IMR-90 (cell line): ENCODE measurements at regions not wholly inside any gene's neighbourhood (a gene's known extent, or its start where the extent isn't known, plus 50 kb on each side); places are given as distances from the start of the nearest gene placed in this dataset.

Source experiments
- ATAC-seq: fragments of 200-7000 bp; cut with Tn5 transposase; 2 replicates; pipeline ENCODE4 v1.9.1; 2020; ENCODE audit warnings: low read depth, mild to moderate bottlenecking, moderate library complexity
- BruUV-seq: library from RNA; stranded (reverse); fragments of 400-500 nt; replicated peaks from 2 replicates; lab custom pipeline; 2021; lab: Mats Ljungman, UMichigan
- CTCF ChIA-PET: fragments of 300-600 bp; formaldehyde crosslinking; extraction: SDS; loops from one replicate; lab custom pipeline; 2021; ENCODE audit warnings: antibody characterized with exemption; lab: Yijun Ruan, JAX
- POLR2A ChIA-PET: fragments of 300-600 bp; sonication (Branson Sonifier 250); formaldehyde crosslinking; loops from one replicate; lab custom pipeline; 2022; ENCODE audit warnings: antibody characterized with exemption; ENCODE audit not compliant: unreplicated experiment; lab: Charles Lee
- DNase-seq: peaks from one replicate; pipeline ENCODE4 v3.0.0; 2013
- H2AFZ ChIP-seq: replicated peaks from 2 replicates; pipeline ENCODE3; 2013; ENCODE audit warnings: low read length, mild to moderate bottlenecking; ENCODE audit not compliant: poor library complexity
- H2AK5ac ChIP-seq: 2 replicates; pipeline ENCODE4 v1.6.1; 2013; ENCODE audit warnings: low read depth, low read length, inconsistent platforms
- H2AK9ac ChIP-seq: replicated peaks from 2 replicates; pipeline ENCODE3; 2013; ENCODE audit warnings: mild to moderate bottlenecking, low read depth, low read length, moderate library complexity; ENCODE audit not compliant: poor library complexity
- H2BK120ac ChIP-seq: 2 replicates; pipeline ENCODE4 v1.6.1; 2013; ENCODE audit warnings: low read depth, low read length, inconsistent platforms
- H2BK15ac ChIP-seq: 3 replicates; pipeline ENCODE4 v1.6.1; 2013; ENCODE audit warnings: low read depth, low read length, inconsistent platforms
- H2BK20ac ChIP-seq: 2 replicates; pipeline ENCODE4 v1.6.1; 2013; ENCODE audit warnings: low read depth, mild to moderate bottlenecking, inconsistent platforms, low read length, moderate library complexity
- H2BK5ac ChIP-seq: 2 replicates; pipeline ENCODE4 v1.6.1; 2013; ENCODE audit warnings: mild to moderate bottlenecking, low read depth, low read length, inconsistent platforms; ENCODE audit not compliant: poor library complexity, severe bottlenecking
- H3K14ac ChIP-seq: replicated peaks from 2 replicates; pipeline ENCODE4 v1.6.1; 2013; ENCODE audit warnings: low read depth, low read length, inconsistent platforms
- H3K18ac ChIP-seq: 2 replicates; pipeline ENCODE4 v1.6.1; 2013; ENCODE audit warnings: low read depth, low read length, control low read depth
- H3K23ac ChIP-seq: 2 replicates; pipeline ENCODE4 v1.6.1; 2013; ENCODE audit warnings: low read depth, low read length, inconsistent platforms
- H3K27ac ChIP-seq: 2 replicates; pipeline ENCODE4 v1.5.1; 2013; ENCODE audit warnings: mild to moderate bottlenecking, control low read depth, low read length; ENCODE audit not compliant: insufficient read depth
- H3K27me3 ChIP-seq: 2 replicates; pipeline ENCODE4 v1.6.1; 2013; ENCODE audit warnings: low read length; ENCODE audit not compliant: control insufficient read depth, insufficient read depth
- H3K36me3 ChIP-seq: 2 replicates; pipeline ENCODE4 v1.6.1; 2013; ENCODE audit warnings: low read length, mixed read lengths; ENCODE audit not compliant: control insufficient read depth, insufficient read depth
- H3K4ac ChIP-seq: 2 replicates; pipeline ENCODE4 v1.6.1; 2013; ENCODE audit warnings: low read depth, low read length, inconsistent platforms
- H3K4me1 ChIP-seq: 2 replicates; pipeline ENCODE4 v1.6.1; 2013; ENCODE audit warnings: low read length, mixed read lengths; ENCODE audit not compliant: control insufficient read depth, insufficient read depth
- H3K4me2 ChIP-seq: 2 replicates; pipeline ENCODE4 v1.6.1; 2013; ENCODE audit warnings: low read depth, mild to moderate bottlenecking, control low read depth, low read length, moderate library complexity
- H3K4me3 ChIP-seq: 2 replicates; pipeline ENCODE4 v1.5.1; 2013; ENCODE audit warnings: low read depth, mild to moderate bottlenecking, control low read depth, low read length, moderate library complexity; ENCODE audit not compliant: insufficient read depth
- H3K56ac ChIP-seq: 2 replicates; pipeline ENCODE4 v1.6.1; 2013; ENCODE audit warnings: low read length, inconsistent platforms; ENCODE audit not compliant: insufficient read depth; ENCODE audit errors: extremely low read depth
- H3K79me1 ChIP-seq, 2 experiments: 2 replicates each; pipeline ENCODE4 v1.6.1; 2013; ENCODE audit warnings: low read length in 2 of 2, inconsistent platforms in 1 of 2, low read depth in 1 of 2
- H3K9ac ChIP-seq: 2 replicates; pipeline ENCODE4 v1.6.1; 2013; ENCODE audit warnings: low read depth, low read length, control low read depth
- H3K9me1 ChIP-seq: 2 replicates; pipeline ENCODE4 v1.6.1; 2013; ENCODE audit warnings: low read length, inconsistent platforms; ENCODE audit not compliant: insufficient read depth
- H3K9me3 ChIP-seq: 2 replicates; pipeline ENCODE4 v1.6.1; 2013; ENCODE audit warnings: low read length; ENCODE audit not compliant: control insufficient read depth, insufficient read depth
- H4K20me1 ChIP-seq: 2 replicates; pipeline ENCODE4 v1.6.1; 2013; ENCODE audit warnings: low read length, inconsistent platforms; ENCODE audit not compliant: insufficient read depth
- H4K5ac ChIP-seq: 2 replicates; pipeline ENCODE4 v1.6.1; 2013; ENCODE audit warnings: mild to moderate bottlenecking, low read depth, low read length, control low read depth
- H4K8ac ChIP-seq, 2 experiments: 2 replicates each; pipeline ENCODE4 v1.6.1; 2013; ENCODE audit warnings: low read depth in 2 of 2, low read length in 2 of 2, control low read depth in 1 of 2, inconsistent platforms in 1 of 2
- H4K91ac ChIP-seq: 2 replicates; pipeline ENCODE4 v1.6.1; 2013; ENCODE audit warnings: low read depth, low read length, inconsistent platforms; ENCODE audit not compliant: insufficient read depth
- MXI1 ChIP-seq: IDR thresholded peaks from 2 replicates; pipeline ENCODE4 v1.6.1; 2012; ENCODE audit warnings: low read depth, mild to moderate bottlenecking, low read length, moderate library complexity, borderline replicate concordance
- POLR2A ChIP-seq: IDR thresholded peaks from 2 replicates; pipeline ENCODE4 v1.6.1; 2012; ENCODE audit warnings: mild to moderate bottlenecking, low read depth, low read length
- WGBS, 2 experiments: methylation state at CpG; one replicate each; pipeline versions ENCODE4 v1.1.5 to v1.1.7; 2013; ENCODE audit warnings: missing lambda C conversion rate in 2 of 2; ENCODE audit not compliant: insufficient read length in 1 of 2; ENCODE audit errors: extremely low coverage in 2 of 2; 5-methylcytosine and 5-hydroxymethylcytosine counted together
- dilution Hi-C: fragments of 300-500 bp; cut with HindIII; formaldehyde crosslinking; loops from one replicate; pipeline ENCODE4 v1.14.3; 2018; ENCODE audit warnings: low sequenced_read_pairs; ENCODE audit not compliant: unreplicated experiment
- in situ Hi-C: fragments of 300-500 bp; cut with MboI; formaldehyde crosslinking; loops from 3 replicates; pipeline ENCODE4 v1.14.3; 2019; ENCODE audit warnings: low sequenced_read_pairs, inconsistent platforms, mixed read lengths
- intact Hi-C: fragments of 100-400 bp; cut with micrococcal nuclease; formaldehyde crosslinking; loops from 2 replicates; pipeline ENCODE4 v1.10.0; 2022

- peaks cover 15% of the 10 kb centered on the region for H3K27me3 ChIP-seq
- no peak overlapping the region; the same call in 1 of the 2 replicates for H4K5ac ChIP-seq
- ATAC-seq (peak; percentile 53), DNase-seq (no peak)
- no peaks in the 10 kb centered on the region for H3K79me1 ChIP-seq
- ChIA-PET CTCF (no interaction called here), POLR2A (interaction anchor here (0.6 kb wide), 1 partner anchor 192 kb away, joined by 6 read pairs; no protein-coding TSS in a partner anchor)
- H3K4me3 ChIP-seq, result no peak overlapping the region
- no peak overlapping the region for H3K23ac ChIP-seq
- peaks cover 6% of the 10 kb centered on the region for H3K9me3 ChIP-seq
- no peak overlapping the region for H2AK5ac ChIP-seq
- no peak for TF ChIP-seq MXI1
- TF ChIP-seq POLR2A, result no peak
- WGBS, 2 experiments, result no CpG with 5 or more reads among the region's 15 CpGs
- H3K4me2 ChIP-seq, result no peak overlapping the region; the same call in 1 of the 2 replicates
- H4K8ac ChIP-seq, result no peak overlapping the region
- no peak overlapping the region for H3K56ac ChIP-seq
- no TSS peak for BruUV-seq
- H3K14ac ChIP-seq, result no peak overlapping the region
- no peak overlapping the region for H2BK15ac ChIP-seq
- H3K18ac ChIP-seq, result no peak overlapping the region; the same call in 1 of the 2 replicates
- dilution Hi-C loops (no loop called here), intact Hi-C loops (no loop called here), in situ Hi-C loops (no loop called here)
- no peaks in the 10 kb centered on the region for H3K36me3 ChIP-seq
- H4K20me1 ChIP-seq, result no peaks in the 10 kb centered on the region
- H2BK20ac ChIP-seq, result no peak overlapping the region
- H2AFZ ChIP-seq, result no peak overlapping the region
- no peak overlapping the region for H2BK5ac ChIP-seq
- no peaks in the 10 kb centered on the region; the same call in 1 of the 2 replicates for H3K4me1 ChIP-seq
- H4K91ac ChIP-seq, result no peak overlapping the region
- H3K4ac ChIP-seq, result no peak overlapping the region
- no peak overlapping the region for H2AK9ac ChIP-seq
- H2BK120ac ChIP-seq, result no peak overlapping the region
- H3K9ac ChIP-seq, result no peak overlapping the region
- H3K9me1 ChIP-seq, result no peaks in the 10 kb centered on the region
- no peak overlapping the region for H3K27ac ChIP-seq
These were observed 68.2 kb upstream of the SHISAL1 start for GRCh38 chr22:44380756-44381486.
